SK-N-SH treated with all-trans-retinoic acid at 6 μM for 48 hours (cell line): ENCODE measurements at regions not wholly inside any gene's neighbourhood (a gene's known extent, or its start where the extent isn't known, plus 50 kb on each side); places are given as distances from the start of the nearest gene placed in this dataset.

Experiments
- CSRNP3 ChIP-seq: fragments of 250-450 bp; sonication (Bioruptor Pico); IDR thresholded peaks from 2 replicates; pipeline ENCODE4 v1.5.1; 2021; ENCODE audit warnings: mild to moderate bottlenecking, moderate library complexity
- PATZ1 ChIP-seq: fragments of 250-450 bp; sonication (Bioruptor Pico); IDR thresholded peaks from 2 replicates; pipeline ENCODE4 v1.8.0; 2020; ENCODE audit warnings: mild to moderate bottlenecking, moderate library complexity, borderline replicate concordance
- RARB ChIP-seq: fragments of 250-450 bp; sonication (Bioruptor Pico); IDR thresholded peaks from 2 replicates; pipeline ENCODE4 v1.8.0; 2021; ENCODE audit warnings: mild to moderate bottlenecking, moderate library complexity
- TOX ChIP-seq: fragments of 250-450 bp; sonication (Bioruptor Pico); IDR thresholded peaks from 2 replicates; pipeline ENCODE4 v1.8.0; 2021; ENCODE audit warnings: mild to moderate bottlenecking, moderate library complexity, borderline replicate concordance

GRCh38 chr1:164472841-164473240 is 86.1 kb upstream of the PBX1 start:
- TF ChIP-seq CSRNP3 (CRISPR knock-in tag) (no peak), PATZ1 (CRISPR knock-in tag) (no peak), TOX (CRISPR knock-in tag) (no peak), RARB (no peak)
